Stomach (tissue), 8 donors: ENCODE measurements at regions not wholly inside any gene's neighbourhood (a gene's known extent, or its start where the extent isn't known, plus 50 kb on each side); places are given as distances from the start of the nearest gene placed in this dataset.
"Not testable (repeated sequence)": the region's sequence is repeated elsewhere in the genome, so short reads cannot be mapped to it uniquely, and the experiment has no call there.

Experiments used
- DNase-seq, 2 donors: peaks; one replicate each; pipeline versions ENCODE4 v3.0.0 to v3.0.0-alpha.2; 2013 to 2019
- H3K27ac ChIP-seq, 5 donors: fragments of 200-600 bp in 4 of 5; sonication (generic) in 4 of 5; one replicate each; pipeline ENCODE4 v1.5.1; 2013 to 2019; ENCODE audit warnings: mild to moderate bottlenecking in 1 of 5, moderate library complexity in 1 of 5
- H3K27me3 ChIP-seq, 3 donors: fragments of 200-600 bp; sonication (generic); one replicate each; pipeline ENCODE4 v1.5.1; 2017 to 2019; ENCODE audit warnings: mixed run types in 1 of 3
- H3K36me3 ChIP-seq, 4 donors: fragments of 200-600 bp; sonication (generic); 1 replicate in 3 of 4; 2 replicates in 1 of 4; pipeline ENCODE4 v1.5.1; 2016 to 2019
- H3K4me1 ChIP-seq, 4 donors: fragments of 200-600 bp; sonication (generic); one replicate each; pipeline ENCODE4 v1.5.1; 2016 to 2019
- H3K4me3 ChIP-seq, 4 donors: fragments of 200-600 bp; sonication (generic) in 3 of 4; one replicate each; pipeline ENCODE4 v1.5.1; 2016 to 2019; ENCODE audit warnings: mild to moderate bottlenecking in 1 of 4
- H3K9me3 ChIP-seq, 4 donors: fragments of 200-600 bp; sonication (generic); one replicate each; pipeline ENCODE4 v1.5.1; 2016 to 2019
- EP300 ChIP-seq: sonication (generic); formaldehyde crosslinking; IDR thresholded peaks from one replicate; pipeline ENCODE4 v1.6.1; 2017; ENCODE audit warnings: antibody characterized with exemption
- POLR2A ChIP-seq, 4 donors: fragments of 450-650 bp; IDR thresholded peaks; one replicate each; pipeline ENCODE4 v1.6.1; 2016; ENCODE audit warnings: antibody characterized with exemption in 4 of 4, control low read depth in 2 of 4, mild to moderate bottlenecking in 1 of 4, moderate library complexity in 1 of 4
- POLR2AphosphoS5 ChIP-seq, 3 donors: sonication (generic); formaldehyde crosslinking; IDR thresholded peaks; one replicate each; pipeline ENCODE4 v1.6.1; 2016; ENCODE audit warnings: antibody characterized with exemption in 3 of 3
- WGBS, 5 donors: extraction: QIAGEN DNeasy Blood & Tissue Kit in 3 of 5; methylation state at CpG; one replicate each; pipeline versions ENCODE4 v1.1.5 to v1.1.7; 2013 to 2018; 5-methylcytosine and 5-hydroxymethylcytosine counted together
- intact Hi-C: fragments of 100-400 bp; cut with DNase I; formaldehyde crosslinking; loops from one replicate; pipeline ENCODE4 v1.15.1; 2023; ENCODE audit warnings: low total_unique reads
- TF ChIP-seq, protein P1 (sequence below), 7 experiments: fragments of 450-650 bp in 4 of 7; fragments of 200-600 bp in 3 of 7; sonication (generic) in 3 of 7; IDR thresholded peaks; one replicate each; pipeline ENCODE4 v1.5.1; 2016 to 2019; ENCODE audit warnings: antibody characterized with exemption in 7 of 7, control low read depth in 2 of 7, mild to moderate bottlenecking in 1 of 7
- donor health status: healthy with polysubstance abuse.
- donor health status: Bipolar disorder and iron deficiency.
- donor health status: healthy.

DNA sequence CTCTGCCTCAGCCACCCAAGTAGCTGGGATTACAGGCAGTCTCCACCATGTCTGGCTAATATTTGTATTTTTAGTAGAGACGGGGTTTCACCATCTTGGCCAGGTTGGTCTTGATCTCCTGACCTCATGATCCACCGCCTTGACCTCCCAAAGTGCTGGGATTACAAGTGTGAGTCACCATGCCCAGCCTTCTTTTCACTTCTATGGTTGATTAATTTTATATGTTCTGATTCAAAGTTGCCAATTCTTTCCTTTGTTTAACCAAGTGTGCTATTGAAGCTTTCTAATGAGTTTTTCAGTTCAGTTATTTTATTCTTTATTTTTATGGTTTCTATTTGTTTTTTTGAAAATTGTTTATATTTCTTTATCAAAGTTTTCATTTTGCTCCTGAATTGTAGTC lies 133.1 kb upstream of the KCNJ3 start:
- 82 to 97% (median 90%) methylated on average over 2 of the region's 2 CpGs for WGBS, 5 donors
- Histone ChIP-seq H3K4me1 (no peaks in the 10 kb centered on the region), H3K4me3 (no peak overlapping the region), H3K27me3 (no peaks in the 10 kb centered on the region), H3K9me3 (peaks cover 0 to 16% (median 10%) of the 10 kb centered on the region in 4 donors), H3K36me3 (no peaks in the 10 kb centered on the region), H3K27ac (no peak overlapping the region)
- no peak for DNase-seq
- TF ChIP-seq POLR2A (IDR thresholded peaks at IDR 0.05) (no peak), EP300 (no peak), POLR2AphosphoS5 (IDR thresholded peaks at IDR 0.05) (no peak)
- TF ChIP-seq, protein P1, sequence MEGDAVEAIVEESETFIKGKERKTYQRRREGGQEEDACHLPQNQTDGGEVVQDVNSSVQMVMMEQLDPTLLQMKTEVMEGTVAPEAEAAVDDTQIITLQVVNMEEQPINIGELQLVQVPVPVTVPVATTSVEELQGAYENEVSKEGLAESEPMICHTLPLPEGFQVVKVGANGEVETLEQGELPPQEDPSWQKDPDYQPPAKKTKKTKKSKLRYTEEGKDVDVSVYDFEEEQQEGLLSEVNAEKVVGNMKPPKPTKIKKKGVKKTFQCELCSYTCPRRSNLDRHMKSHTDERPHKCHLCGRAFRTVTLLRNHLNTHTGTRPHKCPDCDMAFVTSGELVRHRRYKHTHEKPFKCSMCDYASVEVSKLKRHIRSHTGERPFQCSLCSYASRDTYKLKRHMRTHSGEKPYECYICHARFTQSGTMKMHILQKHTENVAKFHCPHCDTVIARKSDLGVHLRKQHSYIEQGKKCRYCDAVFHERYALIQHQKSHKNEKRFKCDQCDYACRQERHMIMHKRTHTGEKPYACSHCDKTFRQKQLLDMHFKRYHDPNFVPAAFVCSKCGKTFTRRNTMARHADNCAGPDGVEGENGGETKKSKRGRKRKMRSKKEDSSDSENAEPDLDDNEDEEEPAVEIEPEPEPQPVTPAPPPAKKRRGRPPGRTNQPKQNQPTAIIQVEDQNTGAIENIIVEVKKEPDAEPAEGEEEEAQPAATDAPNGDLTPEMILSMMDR (IDR thresholded peaks at IDR 0.05), result no peak
- intact Hi-C loops, result no loop called here

DNA sequence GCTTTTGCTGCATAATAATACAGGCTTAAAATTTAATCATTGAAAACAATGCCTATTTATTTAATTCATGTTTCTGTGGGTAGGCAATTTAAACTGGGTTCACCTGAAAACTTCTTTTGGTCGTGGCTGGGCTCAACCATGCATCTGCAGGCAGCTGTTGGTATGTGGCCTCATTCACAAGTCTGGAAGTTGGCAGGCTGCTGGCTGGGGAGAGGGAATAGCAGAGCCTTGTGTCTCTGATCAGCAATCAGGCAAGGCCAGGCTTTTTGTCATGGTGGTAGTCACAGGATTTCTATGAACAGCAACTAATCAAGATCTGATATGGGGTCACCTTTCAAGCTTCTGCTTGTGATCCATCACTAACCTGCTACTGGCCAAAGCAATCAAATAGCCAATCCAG lies 130.1 kb upstream of the KCNJ3 start:
- DNase-seq, result no peak
- Histone ChIP-seq H3K9me3 (peaks cover 0 to 16% (median 10%) of the 10 kb centered on the region in 4 donors), H3K27me3 (no peaks in the 10 kb centered on the region), H3K4me1 (no peaks in the 10 kb centered on the region), H3K4me3 (no peak overlapping the region), H3K36me3 (no peaks in the 10 kb centered on the region), H3K27ac (no peak overlapping the region)
- intact Hi-C loops, result no loop called here
- TF ChIP-seq EP300 (no peak), POLR2A (IDR thresholded peaks at IDR 0.05) (no peak), POLR2AphosphoS5 (IDR thresholded peaks at IDR 0.05) (no peak)
- TF ChIP-seq, protein P1 (IDR thresholded peaks at IDR 0.05), result no peak
- WGBS, 5 donors, result 9 to 34% (median 15%) methylated on average over 1 of the region's 1 CpG

DNA sequence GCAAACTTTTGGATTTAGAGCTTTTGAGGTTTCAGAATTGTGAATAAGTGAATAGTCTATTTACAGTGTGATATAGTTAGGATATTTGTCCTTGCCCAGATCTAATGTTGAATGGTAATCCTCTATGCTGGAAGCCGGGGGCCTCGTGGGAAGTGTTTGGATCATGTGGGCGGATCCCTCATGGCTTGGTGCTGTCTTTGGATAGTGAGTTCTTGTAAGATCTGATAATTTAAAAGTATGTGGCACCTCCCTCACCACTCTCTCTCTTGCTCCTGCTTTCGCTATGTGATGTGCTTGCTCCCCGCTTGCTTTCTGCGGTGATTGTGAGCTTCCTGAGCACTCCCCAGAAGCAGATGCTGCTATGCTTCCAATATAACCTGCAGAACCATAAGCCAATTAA lies 128.0 kb upstream of the KCNJ3 start:
- no peak for DNase-seq
- 82 to 88% (median 86%) methylated on average over 6 of the region's 6 CpGs for WGBS, 5 donors
- H3K27me3 ChIP-seq, result no peaks in the 10 kb centered on the region
- TF ChIP-seq POLR2AphosphoS5 (IDR thresholded peaks at IDR 0.05) (no peak), EP300 (no peak), POLR2A (IDR thresholded peaks at IDR 0.05) (no peak)
- TF ChIP-seq, protein P1 (IDR thresholded peaks at IDR 0.05), result no peak
- intact Hi-C loops, result no loop called here
- H3K9me3 ChIP-seq, result peaks cover 0 to 10% (median 4%) of the 10 kb centered on the region in 4 donors
- no peak overlapping the region for H3K4me3 ChIP-seq
- H3K36me3 ChIP-seq, result no peaks in the 10 kb centered on the region
- H3K4me1 ChIP-seq, result no peaks in the 10 kb centered on the region
- H3K27ac ChIP-seq, result no peak overlapping the region

DNA sequence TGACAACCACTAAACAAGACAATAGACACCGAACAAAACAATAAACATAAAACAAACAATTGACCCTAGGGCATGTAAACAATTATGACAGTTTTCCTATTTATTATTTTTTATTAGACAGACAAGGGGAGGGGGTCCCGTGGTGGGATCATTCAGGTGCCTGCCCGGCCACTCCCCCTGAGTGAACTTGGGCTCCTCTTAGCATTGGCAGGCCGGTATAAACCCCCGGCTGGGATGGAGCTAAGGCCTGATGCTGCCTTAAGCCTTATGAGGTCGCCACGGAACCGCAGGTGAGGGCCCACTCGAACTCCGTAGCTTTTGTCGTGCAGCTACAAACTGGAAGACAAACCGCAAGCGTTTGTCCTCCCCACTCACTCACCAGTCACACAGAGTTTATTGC lies 121.8 kb upstream of the KCNJ3 start:
- H3K4me1 ChIP-seq, H3K27me3 ChIP-seq, H3K4me3 ChIP-seq, intact Hi-C loops, H3K27ac ChIP-seq, H3K36me3 ChIP-seq, DNase-seq, H3K9me3 ChIP-seq: not testable (repeated sequence)
- 92 to 96% (median 93%) methylated on average over 13 of the region's 13 CpGs for WGBS, 5 donors

DNA sequence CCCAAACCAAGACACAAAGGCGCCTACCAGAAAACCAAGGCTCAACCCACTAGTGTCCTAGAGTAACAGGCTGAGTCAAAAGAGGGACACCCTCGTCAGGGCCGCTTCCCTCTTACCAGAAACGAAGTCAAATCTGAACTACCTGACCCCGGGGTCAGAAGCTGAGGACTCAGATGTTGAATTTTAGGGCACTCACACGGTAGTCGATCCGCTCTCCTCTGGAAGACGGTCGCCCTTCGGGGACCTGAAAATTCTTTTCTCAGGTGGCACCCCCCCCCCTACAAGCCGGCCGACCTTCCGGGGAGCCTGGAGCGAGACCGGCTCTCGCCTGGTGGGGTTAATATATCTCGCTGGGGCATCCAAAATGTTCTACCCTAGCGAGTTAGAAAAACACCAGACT lies 121.1 kb upstream of the KCNJ3 start:
- Histone ChIP-seq H3K9me3 (no peaks in the 10 kb centered on the region), H3K4me3 (no peak overlapping the region), H3K27ac (no peak overlapping the region), H3K36me3 (no peaks in the 10 kb centered on the region), H3K4me1 (no peaks in the 10 kb centered on the region), H3K27me3 (no peaks in the 10 kb centered on the region)
- intact Hi-C loops, result no loop called here
- TF ChIP-seq EP300, result no peak
- TF ChIP-seq, protein P1 (IDR thresholded peaks at IDR 0.05), result no peak
- TF ChIP-seq POLR2A (IDR thresholded peaks at IDR 0.05), result no peak
- TF ChIP-seq POLR2AphosphoS5 (IDR thresholded peaks at IDR 0.05), result no peak
- no peak for DNase-seq
- 85 to 94% (median 94%) methylated on average over 19 of the region's 19 CpGs for WGBS, 5 donors
